NCI-H345 treated with DMSO at 0.1 percent for 48 hours (cell line): ENCODE measurements at regions not wholly inside any gene's neighbourhood (a gene's known extent, or its start where the extent isn't known, plus 50 kb on each side); places are given as distances from the start of the nearest gene placed in this dataset.
"Not testable (repeated sequence)": the region's sequence is repeated elsewhere in the genome, so short reads cannot be mapped to it uniquely, and the experiment has no call there.

Experiments
- DNase-seq: peaks from one replicate; lab custom pipeline; 2025; ENCODE audit not compliant: unreplicated experiment; lab: John Stamatoyannopoulos, UW

DNA sequence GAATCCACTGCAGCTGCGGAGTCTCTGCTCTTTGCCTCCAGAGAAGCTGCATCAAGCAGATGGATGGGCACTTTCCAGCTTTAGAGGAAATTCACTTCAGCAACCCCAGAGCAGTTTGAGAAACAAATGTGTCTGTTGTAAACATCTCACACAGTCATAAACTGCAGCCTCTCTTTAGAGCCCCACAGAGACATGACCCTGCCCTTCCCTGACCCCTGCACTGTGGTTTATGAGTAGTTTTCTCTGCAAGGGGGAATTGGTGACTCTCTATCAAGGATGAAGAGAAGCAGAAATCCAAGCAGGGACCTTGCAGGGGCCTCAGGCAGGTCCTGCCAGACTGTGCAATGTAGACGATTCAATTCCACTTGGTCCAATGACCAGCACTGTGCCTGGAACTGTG lies 160.2 kb downstream of the SH2D4B start:
- DNase-seq, result no peak

- peak; percentile 45 for DNase-seq
Observed at GRCh38 chr10:80699602-80700039, 161.9 kb downstream of the SH2D4B start.

DNA sequence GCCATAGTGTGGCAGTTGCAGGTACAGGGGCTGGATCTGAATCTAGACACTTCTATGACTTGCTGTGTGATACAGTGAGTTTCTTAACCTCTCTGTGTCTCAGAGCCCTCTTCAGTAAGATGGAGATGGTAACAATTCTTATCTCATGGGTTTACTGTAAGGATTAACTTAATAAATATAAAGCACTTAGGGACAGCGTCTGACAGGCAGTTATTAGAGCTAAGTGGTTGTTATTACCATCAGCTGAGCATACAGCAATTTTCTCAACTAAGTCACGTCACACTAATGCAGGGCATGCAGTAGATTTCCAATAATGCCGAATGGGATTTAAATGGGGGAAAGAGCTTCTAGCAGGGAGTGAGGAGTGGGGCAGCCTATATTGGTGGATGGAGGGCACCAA lies 162.6 kb downstream of the SH2D4B start:
- DNase-seq, result no peak

- no peak for DNase-seq
Observed at GRCh38 chr10:80700760-80701444, 163.2 kb downstream of the SH2D4B start.

- no peak for DNase-seq
Observed at GRCh38 chr10:80701706-80702105, 164.0 kb downstream of the SH2D4B start.

DNA sequence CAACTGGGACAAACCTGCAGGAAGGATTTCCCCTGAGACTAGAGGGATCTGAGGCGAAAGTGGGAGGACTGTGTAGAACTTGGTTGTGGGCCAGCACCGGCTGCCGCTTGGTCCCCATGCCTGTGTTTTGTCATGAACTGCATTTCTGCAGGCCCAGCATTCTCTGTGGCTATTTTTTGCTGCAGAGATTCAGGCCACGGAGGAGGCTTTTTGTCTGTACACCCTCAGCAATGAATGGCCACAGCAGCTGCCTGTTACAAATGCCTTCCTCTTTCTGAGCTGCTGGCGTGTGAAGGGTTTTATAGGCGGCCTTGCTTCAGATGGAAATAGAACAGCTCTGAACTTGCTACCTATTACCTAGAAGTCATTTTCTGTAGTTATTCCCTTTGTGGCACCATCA lies 164.4 kb downstream of the SH2D4B start:
- DNase-seq, result no peak

DNA sequence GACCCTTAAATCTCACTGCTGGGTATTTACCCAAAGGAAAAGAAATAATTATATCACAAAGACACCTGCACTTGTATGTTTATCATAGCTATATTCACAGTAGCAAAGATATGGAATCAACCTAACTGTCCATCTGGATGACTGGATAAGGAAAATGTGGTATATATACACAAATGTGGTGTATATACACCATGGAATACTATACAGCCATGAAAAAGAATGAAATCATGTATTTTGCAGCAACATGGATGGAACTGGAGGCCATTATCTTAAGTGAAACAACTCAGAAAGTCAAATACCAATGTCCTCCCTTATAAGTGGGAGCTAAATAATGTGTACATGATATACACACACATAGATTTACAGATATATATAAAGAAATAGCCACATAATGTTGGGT lies 168.2 kb downstream of the SH2D4B start:
- no peak for DNase-seq

DNA sequence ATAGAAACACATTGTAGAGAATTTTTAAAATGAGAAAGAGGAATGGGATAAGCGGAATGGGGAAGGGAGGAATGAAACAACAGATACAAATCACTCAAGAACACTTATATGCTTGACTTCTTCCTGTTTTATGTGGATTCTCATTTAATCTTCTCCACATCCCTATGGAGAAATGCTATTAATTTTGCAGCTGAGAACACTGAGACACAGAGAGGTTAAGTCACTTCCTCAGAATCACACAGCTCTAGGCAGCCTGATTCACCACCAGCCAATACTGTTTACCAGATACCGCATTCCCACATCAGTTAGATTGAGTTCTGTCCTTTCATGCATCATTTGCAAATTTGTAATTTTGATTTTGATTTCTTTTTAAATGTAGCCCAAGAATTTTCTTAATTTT lies 170.5 kb downstream of the SH2D4B start:
- DNase-seq, result no peak

DNA sequence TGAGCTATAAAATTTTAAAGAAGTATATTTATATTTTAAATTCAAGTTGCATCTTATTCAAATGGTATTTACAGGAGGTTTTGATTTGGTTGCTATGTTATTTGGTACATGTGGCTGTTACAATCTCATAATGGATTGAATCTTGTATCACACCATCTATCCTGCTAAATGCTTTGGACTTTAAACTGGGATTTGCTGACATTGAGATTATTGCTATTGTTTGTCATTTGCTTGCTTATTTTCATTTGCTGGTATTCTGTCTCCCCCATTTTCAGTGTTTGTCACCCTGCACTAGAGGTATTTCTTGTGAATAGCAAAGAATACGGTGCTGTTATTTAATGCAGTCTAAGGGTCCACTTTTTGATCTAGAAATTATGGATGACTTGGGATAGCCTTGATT lies 171.1 kb downstream of the SH2D4B start:
- no peak for DNase-seq

GRCh38 chr10:80709866-80710265 lies 172.2 kb downstream of the SH2D4B start:
- no peak for DNase-seq

- no peak for DNase-seq
Observed at GRCh38 chr10:80713398-80713928, 175.8 kb downstream of the SH2D4B start.

DNA sequence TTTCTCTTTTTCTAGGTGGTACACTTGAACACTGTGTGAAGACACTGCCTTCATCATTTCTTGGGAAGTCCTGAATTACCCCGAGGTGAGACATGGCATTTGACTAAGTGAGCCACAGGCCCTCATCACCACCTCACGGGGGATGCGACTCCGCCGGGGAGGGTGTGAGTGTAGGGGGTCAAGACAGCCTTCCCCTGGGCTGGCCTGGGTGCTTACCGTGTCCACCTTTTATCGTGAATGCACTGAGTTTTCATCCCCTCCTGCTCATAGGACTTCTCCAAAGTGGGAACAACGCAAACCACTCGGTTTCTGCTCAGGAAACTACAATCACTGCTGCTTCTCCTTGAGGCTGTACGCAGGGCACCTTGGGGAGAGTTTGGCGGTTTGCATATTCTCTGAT lies 176.9 kb downstream of the SH2D4B start:
- no peak for DNase-seq

DNA sequence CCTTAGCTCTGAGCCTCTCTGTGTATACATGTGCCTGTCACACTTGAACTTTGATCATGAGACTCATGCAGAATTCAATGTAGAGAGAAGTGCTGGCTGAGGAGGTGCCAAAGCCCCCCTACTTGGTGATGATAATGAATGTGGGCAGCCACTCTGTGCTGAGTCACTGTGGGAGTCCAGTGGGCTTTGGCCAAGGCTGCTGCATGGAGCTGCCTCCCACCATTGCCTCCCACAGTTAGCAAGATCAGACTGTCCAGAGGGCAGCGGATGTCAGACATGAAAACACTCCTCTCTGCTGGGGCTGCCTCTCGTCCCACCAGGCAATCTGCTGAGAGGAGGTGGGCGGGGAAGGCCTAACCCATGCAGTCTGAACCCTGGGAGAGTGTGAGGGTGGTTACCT lies 180.3 kb downstream of the SH2D4B start:
- DNase-seq, result no peak

GRCh38 chr10:80719935-80720334 lies 182.2 kb downstream of the SH2D4B start:
- no peak for DNase-seq

DNA sequence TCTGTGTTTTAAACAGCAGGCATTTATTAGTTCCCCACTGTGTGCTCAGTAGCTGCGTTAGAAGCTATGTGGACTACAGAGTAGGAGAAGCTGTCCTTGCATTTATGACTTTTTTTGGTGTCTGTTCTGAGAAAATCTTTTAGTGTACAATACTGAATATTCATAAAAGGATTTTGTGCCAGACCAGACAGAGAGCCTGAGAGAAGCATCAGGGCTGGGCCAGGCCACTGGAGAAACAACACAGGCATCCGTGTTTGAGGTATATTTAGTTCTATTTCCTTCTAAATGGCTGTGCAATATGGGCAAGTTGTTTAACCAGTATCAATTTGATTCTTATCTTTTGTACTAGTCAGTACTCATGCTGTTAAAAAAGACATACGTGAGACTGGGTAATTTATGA lies 182.8 kb downstream of the SH2D4B start:
- no peak for DNase-seq

DNA sequence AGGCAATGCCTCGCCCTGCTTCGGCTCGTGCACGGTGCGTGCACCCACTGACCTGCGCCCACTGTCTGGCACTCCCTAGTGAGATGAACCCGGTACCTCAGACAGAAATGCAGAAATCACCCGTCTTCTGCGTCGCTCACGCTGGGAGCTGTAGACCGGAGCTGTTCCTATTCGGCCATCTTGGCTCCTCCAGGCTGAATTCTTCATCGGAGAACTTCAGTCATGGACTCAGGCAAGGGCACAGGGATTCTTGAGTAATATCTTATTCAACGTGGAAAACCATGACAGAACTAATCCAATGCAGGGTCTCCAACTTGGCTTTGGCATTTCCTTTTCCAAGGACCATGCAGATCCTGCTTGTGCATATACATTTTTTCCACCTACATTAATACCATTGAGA lies 190.7 kb downstream of the SH2D4B start:
- DNase-seq, result not testable (repeated sequence)

DNA sequence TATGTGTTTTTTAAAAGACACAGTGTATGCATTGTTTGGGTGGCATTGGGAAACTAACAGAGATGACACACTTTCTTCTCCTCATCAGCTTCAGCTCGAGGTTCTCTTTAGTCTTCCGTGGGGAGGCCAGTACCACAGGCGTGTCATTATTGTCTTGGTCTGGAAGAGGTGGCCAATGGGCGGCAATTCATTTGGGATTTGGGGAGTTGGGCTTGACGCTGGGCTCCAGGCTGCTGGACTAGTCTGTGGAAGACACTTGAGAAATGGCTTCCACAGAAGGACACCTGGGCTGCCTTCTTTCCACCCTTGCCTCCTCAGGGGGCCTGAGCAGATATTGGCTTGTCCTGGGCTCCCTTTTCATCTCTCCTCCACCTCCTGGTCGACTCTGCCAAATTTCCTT lies 192.2 kb downstream of the SH2D4B start:
- DNase-seq, result no peak

- no peak for DNase-seq
Observed at GRCh38 chr10:80730522-80730921, 192.8 kb downstream of the SH2D4B start.

GRCh38 chr10:80734589-80734988 lies 196.9 kb downstream of the SH2D4B start:
- DNase-seq, result no peak

DNA sequence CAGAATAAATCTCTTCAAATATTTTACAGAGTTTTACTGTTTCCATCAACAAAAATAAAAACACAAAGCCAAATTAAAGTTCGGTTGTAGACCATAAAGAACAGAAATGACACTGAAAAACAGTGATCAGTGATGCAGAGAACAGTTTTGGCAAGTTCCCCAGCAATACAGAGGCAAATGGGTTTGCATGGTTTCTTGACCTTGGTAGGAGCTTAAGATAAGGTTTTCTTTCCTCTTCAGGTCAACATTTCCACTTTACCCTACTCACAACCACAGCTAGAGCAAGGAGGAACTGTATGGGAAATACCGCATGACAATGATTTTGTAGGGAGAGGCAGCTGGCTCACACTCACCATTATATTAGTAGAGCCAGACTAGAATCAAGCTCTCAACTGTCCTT lies 199.5 kb downstream of the SH2D4B start:
- no peak for DNase-seq

GRCh38 chr10:80739328-80739727 lies 201.6 kb downstream of the SH2D4B start:
- no peak for DNase-seq

DNA sequence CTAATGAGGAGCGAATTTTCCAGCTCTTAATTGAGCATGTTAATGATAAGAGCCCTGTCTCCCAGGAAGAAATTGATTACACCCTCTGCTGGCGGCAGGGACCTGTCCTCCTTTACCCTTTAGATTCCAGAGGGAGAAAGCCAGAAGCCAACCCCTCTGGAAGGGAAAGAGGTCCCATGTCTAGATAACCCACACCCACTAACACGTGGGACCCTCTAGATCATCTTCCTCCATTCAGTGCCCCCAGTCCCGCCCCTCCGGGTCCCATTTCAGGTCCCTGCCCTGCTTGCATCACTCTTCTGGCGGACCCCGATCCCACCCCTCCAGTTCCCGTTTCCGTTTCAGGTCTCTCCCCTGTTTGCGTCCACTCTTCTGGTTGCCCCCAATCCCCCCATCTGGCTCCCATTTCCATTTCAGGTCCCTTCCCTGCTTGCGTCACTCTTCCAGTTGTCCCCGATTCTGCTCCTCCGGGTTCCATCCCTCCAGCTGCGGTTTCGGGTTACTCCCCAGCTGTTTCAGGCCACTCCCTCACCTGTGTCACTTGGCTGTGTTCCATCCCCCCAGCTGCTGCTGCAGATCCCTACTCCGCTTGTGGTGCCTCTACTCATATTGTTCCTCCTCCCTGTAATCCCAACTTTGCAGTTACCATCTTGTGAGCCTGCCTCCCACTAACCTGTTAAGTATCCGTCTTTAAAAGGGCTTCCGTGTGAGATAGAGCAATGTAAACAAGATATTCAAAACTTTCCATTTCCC lies 202.4 kb downstream of the SH2D4B start:
- DNase-seq, result no peak
